GM23338 (cell line): ENCODE measurements at regions not wholly inside any gene's neighbourhood (a gene's known extent, or its start where the extent isn't known, plus 50 kb on each side); places are given as distances from the start of the nearest gene placed in this dataset.

Source experiments
- ATAC-seq: fragments of 200-7000 bp; cut with Tn5 transposase; 3 replicates; pipeline ENCODE4 v1.9.1; 2020
- DNase-seq: peaks from one replicate; pipeline ENCODE4 v3.0.0-alpha.2; 2015; ENCODE audit warnings: low spot score
- H2AFZ ChIP-seq: fragments of 200-600 bp; sonication (generic); 2 replicates; pipeline ENCODE4 v1.8.0; 2016; ENCODE audit warnings: antibody characterized with exemption, mild to moderate bottlenecking, moderate library complexity
- H3F3A ChIP-seq: fragments of 200-600 bp; sonication (generic); replicated peaks from 2 replicates; pipeline ENCODE4 v1.8.0; 2017; ENCODE audit warnings: antibody characterized with exemption, mixed run types, low read depth
- H3K27ac ChIP-seq: fragments of 200-600 bp; sonication (generic); 2 replicates; pipeline ENCODE4 v1.6.1; 2016; ENCODE audit warnings: low read depth
- H3K27me3 ChIP-seq: fragments of 200-600 bp; sonication (generic); 2 replicates; pipeline ENCODE4 v1.8.0; 2016; ENCODE audit warnings: mild to moderate bottlenecking, mixed run types, moderate library complexity; ENCODE audit not compliant: insufficient read depth
- H3K36me3 ChIP-seq: fragments of 200-600 bp; sonication (generic); 2 replicates; pipeline ENCODE4 v1.8.0; 2016; ENCODE audit warnings: mild to moderate bottlenecking; ENCODE audit not compliant: insufficient read depth
- H3K4me1 ChIP-seq: fragments of 200-600 bp; sonication (generic); 2 replicates; pipeline ENCODE4 v1.8.0; 2016; ENCODE audit warnings: mild to moderate bottlenecking, moderate library complexity; ENCODE audit not compliant: insufficient read depth
- H3K4me2 ChIP-seq: fragments of 200-600 bp; sonication (generic); 2 replicates; pipeline ENCODE4 v1.7.1; 2017; ENCODE audit warnings: mixed run types
- H3K4me3 ChIP-seq: fragments of 200-600 bp; sonication (generic); 2 replicates; pipeline ENCODE4 v1.6.1; 2016; ENCODE audit warnings: mixed run types
- H3K79me2 ChIP-seq: fragments of 200-600 bp; sonication (generic); replicated peaks from 2 replicates; pipeline ENCODE4 v1.8.0; 2017; ENCODE audit warnings: mild to moderate bottlenecking; ENCODE audit not compliant: insufficient read depth
- H3K9me2 ChIP-seq: fragments of 200-600 bp; sonication (generic); 2 replicates; pipeline ENCODE4 v1.8.0; 2017; ENCODE audit not compliant: insufficient read depth
- H4K20me1 ChIP-seq: fragments of 200-600 bp; sonication (generic); replicated peaks from 2 replicates; pipeline ENCODE4 v1.8.0; 2017; ENCODE audit warnings: mild to moderate bottlenecking; ENCODE audit not compliant: insufficient read depth
- H3K27ac Mint-ChIP-seq: 2 replicates; pipeline ENCODE4 v1.8.0; 2020; ENCODE audit warnings: inconsistent platforms, mild to moderate bottlenecking, moderate library complexity, mixed read lengths
- H3K27me3 Mint-ChIP-seq: 3 replicates; pipeline ENCODE4 v1.8.0; 2022; ENCODE audit warnings: low read depth, mild to moderate bottlenecking, moderate library complexity, mixed read lengths, inconsistent platforms; ENCODE audit not compliant: insufficient read depth, poor library complexity
- H3K36me3 Mint-ChIP-seq: 3 replicates; pipeline ENCODE4 v1.8.0; 2021; ENCODE audit warnings: low read depth, mild to moderate bottlenecking, inconsistent platforms, moderate library complexity, mixed read lengths
- H3K4me1 Mint-ChIP-seq: 3 replicates; pipeline ENCODE4 v1.8.0; 2020; ENCODE audit warnings: mild to moderate bottlenecking, inconsistent platforms, mixed read lengths
- H3K4me3 Mint-ChIP-seq: 3 replicates; pipeline ENCODE4 v1.8.0; 2021; ENCODE audit warnings: moderate library complexity, mild to moderate bottlenecking, inconsistent platforms, mixed read lengths
- H3K9me3 Mint-ChIP-seq: 3 replicates; pipeline ENCODE4 v1.8.0; 2020; ENCODE audit warnings: moderate library complexity, mild to moderate bottlenecking, inconsistent platforms, mixed read lengths
- CTCF ChIP-seq, 2 experiments: fragments of 200-600 bp in 1 of 2; sonication (generic) in 1 of 2; conservative IDR thresholded peaks; 2 replicates each; pipeline versions ENCODE4 v1.5.1 to v1.6.1; 2016 to 2017; ENCODE audit warnings: antibody characterized with exemption in 2 of 2, low read depth in 2 of 2, mild to moderate bottlenecking in 2 of 2, moderate library complexity in 1 of 2
- EZH2 ChIP-seq: fragments of 200-600 bp; sonication (generic); IDR thresholded peaks from one replicate; pipeline ENCODE4 v1.8.0; 2017; ENCODE audit warnings: antibody characterized with exemption, mild to moderate bottlenecking, low read depth; ENCODE audit not compliant: unreplicated experiment
- EZH2phosphoT487 ChIP-seq: fragments of 200-600 bp; sonication (generic); IDR thresholded peaks from one replicate; pipeline ENCODE4 v1.8.1; 2018; ENCODE audit warnings: antibody characterized with exemption; ENCODE audit not compliant: unreplicated experiment
- NANOG ChIP-seq: IDR thresholded peaks from 2 replicates; pipeline ENCODE4 v1.6.1; 2016; ENCODE audit warnings: antibody characterized with exemption, borderline replicate concordance
- ZNF331 ChIP-seq: fragments of 250-450 bp; sonication (Bioruptor Pico); IDR thresholded peaks from 2 replicates; pipeline ENCODE4 v1.5.0; 2020; ENCODE audit warnings: low read depth, mild to moderate bottlenecking, moderate library complexity
- ZNF462 ChIP-seq: fragments of 250-450 bp; sonication (Bioruptor Pico); IDR thresholded peaks from 2 replicates; pipeline ENCODE4 v1.5.0; 2020; ENCODE audit warnings: mild to moderate bottlenecking, moderate library complexity

- Mint-ChIP-seq H3K4me3 (no peak overlapping the region), H3K36me3 (peaks cover 18% of the 10 kb centered on the region), H3K27me3 (no peaks in the 10 kb centered on the region), H3K4me1 (no peaks in the 10 kb centered on the region), H3K9me3 (peaks cover 34% of the 10 kb centered on the region), H3K27ac (no peak overlapping the region)
- TF ChIP-seq ZNF331 (CRISPR knock-in tag) (no peak), ZNF462 (CRISPR knock-in tag) (no peak), EZH2phosphoT487 (no peak)
- DNase-seq = no peak
- no peaks in the 10 kb centered on the region for H3K36me3 ChIP-seq
- no peaks in the 10 kb centered on the region for H3K27me3 ChIP-seq
- no peaks in the 10 kb centered on the region for H3K9me2 ChIP-seq
- no peak overlapping the region for H2AFZ ChIP-seq
- no peaks in the 10 kb centered on the region for H4K20me1 ChIP-seq
- H3K27ac ChIP-seq = no peak overlapping the region
- no peaks in the 10 kb centered on the region for H3K79me2 ChIP-seq
- H3K4me3 ChIP-seq = no peak overlapping the region
- H3K4me2 ChIP-seq = no peak overlapping the region
- H3F3A ChIP-seq = no peaks in the 10 kb centered on the region
- H3K4me1 ChIP-seq = no peaks in the 10 kb centered on the region
- no peak for ATAC-seq
Observed at GRCh38 chr6:9553002-9553401, 861.9 kb downstream of the TFAP2A start.

- peak; percentile 53; the same call in 1 of the 3 replicates for ATAC-seq
- H3K27ac ChIP-seq = no peak overlapping the region
- DNase-seq = peak; percentile 23
Observed at GRCh38 chr6:9543649-9544048, 871.2 kb downstream of the TFAP2A start.

More at GRCh38 chr6:9543649-9544048, 871.2 kb downstream of the TFAP2A start:
- H3K27me3 ChIP-seq = no peaks in the 10 kb centered on the region
- no peak for TF ChIP-seq NANOG
- TF ChIP-seq ZNF331 (CRISPR knock-in tag) = no peak
- TF ChIP-seq CTCF (conservative IDR thresholded peaks at IDR 0.05; ENCODE audit: low read depth in 2 of 2) = peak in 1 of 2 experiments; percentile 54; a peak in 2 of 4 replicates
- TF ChIP-seq EZH2 = no peak
- H3K4me3 ChIP-seq = no peak overlapping the region
- no peaks in the 10 kb centered on the region for H3F3A ChIP-seq
- H3K4me1 ChIP-seq = 0 out of 2 replicates have a peak, but pooled peaks cover 3% of the 10 kb centered on the region
- Mint-ChIP-seq H3K9me3 (no peaks in the 10 kb centered on the region), H3K27ac (no peak overlapping the region), H3K4me3 (no peak overlapping the region), H3K27me3 (no peaks in the 10 kb centered on the region), H3K4me1 (no peaks in the 10 kb centered on the region), H3K36me3 (no peaks in the 10 kb centered on the region)
- no peak overlapping the region for H3K4me2 ChIP-seq
- peak overlapping the region; percentile 61; the same call in 1 of the 2 replicates for H2AFZ ChIP-seq
- no peaks in the 10 kb centered on the region for H4K20me1 ChIP-seq
- H3K36me3 ChIP-seq = no peaks in the 10 kb centered on the region
- no peaks in the 10 kb centered on the region for H3K79me2 ChIP-seq
- H3K9me2 ChIP-seq = no peaks in the 10 kb centered on the region
